ENCODE measurements at regions not wholly inside any gene's neighbourhood (a gene's known extent, or its start where the extent isn't known, plus 50 kb on each side); places are given as distances from the start of the nearest gene placed in this dataset.

DNA sequence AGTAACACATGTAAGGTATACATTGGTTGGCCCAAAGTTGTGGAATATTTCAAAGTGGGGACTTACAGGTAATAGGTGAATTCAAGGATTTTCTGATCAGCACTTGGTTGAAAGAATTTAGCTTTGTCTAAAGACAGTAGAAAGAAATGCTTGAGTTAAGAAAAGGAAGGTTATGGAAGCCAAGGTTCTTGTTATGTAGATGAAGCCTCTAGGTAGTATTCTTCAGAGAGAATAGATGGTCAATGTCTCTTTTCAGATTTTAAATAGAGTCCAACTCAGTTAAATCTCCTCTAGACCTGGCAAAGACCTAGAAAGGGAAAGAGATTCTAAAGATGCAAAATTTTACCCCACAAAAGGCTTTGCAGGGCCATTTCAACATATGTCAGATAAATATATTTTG lies 157.4 kb downstream of the ANKRD30B start:
- no peak for DNase-seq (ENCODE audit: low spot score)

GRCh38 chr18:14905979-14906378 lies 158.0 kb downstream of the ANKRD30B start:
- DNase-seq (ENCODE audit: low spot score) = no peak

- no peak for DNase-seq (ENCODE audit: low spot score)
These were observed 159.4 kb downstream of the ANKRD30B start for GRCh38 chr18:14907420-14907819.

- no peak for DNase-seq (ENCODE audit: low spot score)
These were observed 160.6 kb downstream of the ANKRD30B start for GRCh38 chr18:14908541-14908940.

- DNase-seq (ENCODE audit: low spot score) = no peak
These were observed 165.0 kb downstream of the ANKRD30B start for GRCh38 chr18:14912967-14913366.

DNA sequence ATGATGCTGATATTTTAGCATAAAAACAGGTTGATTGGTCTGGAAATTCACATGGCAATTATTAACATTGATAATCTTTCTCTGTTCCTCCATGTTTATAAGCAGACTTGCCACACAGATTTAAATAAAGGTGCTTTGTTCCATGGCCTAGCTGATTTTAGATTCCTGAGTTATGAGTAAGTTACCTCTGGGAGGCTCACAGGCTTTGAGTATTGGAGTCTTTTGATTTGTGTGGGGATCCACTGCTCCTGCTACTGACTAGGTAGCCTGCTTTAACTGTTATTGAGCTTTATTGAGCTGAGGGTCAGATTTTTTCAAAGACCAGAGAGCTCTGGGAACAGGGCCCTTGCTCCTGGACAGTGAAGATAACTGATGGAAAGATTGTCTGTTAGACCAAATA lies 166.1 kb downstream of the ANKRD30B start:
- no peak for DNase-seq (ENCODE audit: low spot score)

- no peak for DNase-seq (ENCODE audit: low spot score)
These were observed 166.8 kb downstream of the ANKRD30B start for GRCh38 chr18:14914771-14915170.

GRCh38 chr18:14916181-14916580 lies 168.2 kb downstream of the ANKRD30B start:
- no peak for DNase-seq (ENCODE audit: low spot score)

GRCh38 chr18:14916851-14917250 lies 168.9 kb downstream of the ANKRD30B start:
- DNase-seq (ENCODE audit: low spot score) = no peak

- DNase-seq (ENCODE audit: low spot score) = no peak
These were observed 169.3 kb downstream of the ANKRD30B start for GRCh38 chr18:14917311-14917710.

DNA sequence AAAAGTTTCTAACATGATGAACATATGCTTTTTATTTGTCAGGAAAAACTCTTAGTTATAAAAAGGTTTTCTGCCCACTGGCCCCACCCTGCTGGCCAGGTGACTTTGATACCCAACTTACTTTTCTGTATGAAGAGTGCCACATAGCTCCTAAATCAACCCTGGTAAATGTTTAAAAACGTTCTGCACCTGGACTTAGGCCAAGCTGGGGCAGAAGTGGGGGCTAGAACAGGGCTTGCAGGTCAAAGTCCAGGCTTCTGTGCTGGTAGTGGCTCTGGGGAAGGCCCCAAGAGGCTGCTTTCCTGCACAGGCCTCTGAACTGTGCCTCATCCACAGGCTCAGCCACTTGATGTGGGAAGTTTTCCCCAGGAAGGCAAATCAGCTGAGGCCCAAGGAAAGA lies 171.7 kb downstream of the ANKRD30B start:
- DNase-seq (ENCODE audit: low spot score) = no peak

DNA sequence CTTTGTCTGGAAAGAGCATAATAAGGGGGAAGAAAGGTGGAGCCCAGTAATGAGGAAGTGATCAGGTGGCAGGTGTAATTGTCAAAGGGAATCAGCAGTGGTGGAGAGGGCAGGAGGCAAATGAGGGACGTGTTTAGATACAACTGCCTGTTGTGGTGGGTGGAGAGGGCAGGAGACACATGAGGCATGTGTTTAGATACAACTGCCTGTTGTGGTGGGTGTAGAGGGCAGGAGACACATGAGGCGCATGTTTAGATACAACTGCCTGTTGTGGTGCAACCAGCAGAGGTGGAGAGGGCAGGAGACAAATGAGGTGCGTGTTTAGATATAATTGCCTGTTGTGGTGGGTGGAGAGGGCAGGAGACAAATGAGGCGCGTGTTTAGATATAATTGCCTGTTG lies 173.1 kb downstream of the ANKRD30B start:
- DNase-seq (ENCODE audit: low spot score) = no peak

GRCh38 chr18:14921547-14921946 lies 173.6 kb downstream of the ANKRD30B start:
- no peak for DNase-seq (ENCODE audit: low spot score)

GRCh38 chr18:14922031-14922430 lies 174.1 kb downstream of the ANKRD30B start:
- no peak for DNase-seq (ENCODE audit: low spot score)

- no peak for DNase-seq (ENCODE audit: low spot score)
These were observed 175.1 kb downstream of the ANKRD30B start for GRCh38 chr18:14922965-14923565.

DNA sequence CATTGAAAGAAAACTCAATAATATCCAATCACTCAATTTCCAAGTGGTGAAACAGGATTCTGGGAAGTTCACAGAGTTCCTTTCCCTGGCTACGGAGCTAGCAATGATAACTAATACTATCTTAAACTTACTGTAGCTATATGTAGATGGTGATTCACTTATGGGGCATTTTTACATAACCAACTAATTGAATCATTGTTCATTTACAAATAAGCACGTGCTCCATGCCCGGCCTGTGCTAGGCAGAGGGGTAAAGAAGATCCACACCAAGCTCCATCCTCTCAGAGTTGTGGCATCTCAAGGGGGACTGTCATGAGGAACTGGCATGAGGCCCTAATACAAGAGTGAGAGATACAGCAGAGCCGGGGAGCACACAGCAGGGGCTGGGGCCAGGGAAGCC lies 176.3 kb downstream of the ANKRD30B start:
- DNase-seq (ENCODE audit: low spot score) = no peak

GRCh38 chr18:14925281-14925709 lies 177.3 kb downstream of the ANKRD30B start:
- no peak for DNase-seq (ENCODE audit: low spot score)

DNA sequence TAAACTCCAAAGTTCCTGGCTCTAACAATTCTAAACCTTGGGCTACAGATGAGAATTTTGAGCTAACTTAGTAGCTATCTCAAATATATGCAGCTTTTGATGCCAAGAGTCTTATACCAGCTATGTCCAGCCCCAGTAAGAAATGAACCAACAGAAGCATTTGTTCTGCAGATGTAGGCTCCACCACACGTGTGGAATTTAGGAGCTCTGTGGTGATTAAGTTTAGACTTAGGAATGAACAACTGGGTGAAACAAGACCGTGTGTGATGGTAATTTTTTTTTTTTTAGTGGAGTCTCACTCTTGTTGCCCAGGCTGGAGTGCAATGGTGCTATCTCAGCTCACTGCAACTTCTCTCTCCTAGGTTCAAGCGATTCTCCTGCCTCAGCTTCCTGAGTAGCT lies 179.7 kb downstream of the ANKRD30B start:
- no peak for DNase-seq (ENCODE audit: low spot score)

DNA sequence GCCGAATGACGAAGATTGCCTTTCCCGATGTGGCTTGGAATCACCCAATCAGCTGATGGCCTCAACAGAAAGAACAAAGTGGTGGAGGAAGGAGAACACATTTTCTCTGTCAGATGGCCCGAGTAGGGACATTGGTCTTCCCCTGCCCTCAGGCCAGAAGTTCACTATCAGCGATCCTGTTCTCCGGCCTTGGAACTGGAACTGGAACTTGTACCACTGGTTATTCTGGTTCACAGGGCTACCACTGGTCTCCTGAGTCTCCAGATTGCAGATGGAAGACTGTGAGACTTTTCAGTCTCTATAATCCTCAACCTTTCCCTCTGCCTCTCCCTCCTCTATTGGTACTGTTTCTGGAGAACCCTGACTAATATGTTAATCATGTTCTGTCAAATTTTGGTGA lies 180.4 kb downstream of the ANKRD30B start:
- DNase-seq (ENCODE audit: low spot score) = no peak

DNA sequence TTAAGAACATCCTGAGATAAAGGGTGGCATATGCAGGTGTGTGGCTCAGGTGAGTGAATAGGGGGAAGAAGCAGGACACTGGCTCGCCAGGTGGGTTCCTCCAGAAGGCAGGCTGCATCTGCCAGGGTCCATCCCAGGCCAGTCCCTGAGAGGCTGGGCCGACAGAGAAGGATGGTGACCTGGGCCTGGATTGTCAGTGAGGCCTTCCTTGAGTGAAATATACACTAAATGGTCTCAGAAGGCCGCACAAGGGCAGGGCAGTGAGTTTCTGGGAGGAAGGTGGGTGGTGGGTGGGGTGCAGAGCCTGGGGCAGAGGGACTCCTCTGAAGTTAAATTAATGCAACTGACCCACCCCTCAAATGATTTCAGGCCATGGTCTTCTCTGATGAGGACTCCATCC lies 182.1 kb downstream of the ANKRD30B start:
- DNase-seq (ENCODE audit: low spot score) = no peak

DNA sequence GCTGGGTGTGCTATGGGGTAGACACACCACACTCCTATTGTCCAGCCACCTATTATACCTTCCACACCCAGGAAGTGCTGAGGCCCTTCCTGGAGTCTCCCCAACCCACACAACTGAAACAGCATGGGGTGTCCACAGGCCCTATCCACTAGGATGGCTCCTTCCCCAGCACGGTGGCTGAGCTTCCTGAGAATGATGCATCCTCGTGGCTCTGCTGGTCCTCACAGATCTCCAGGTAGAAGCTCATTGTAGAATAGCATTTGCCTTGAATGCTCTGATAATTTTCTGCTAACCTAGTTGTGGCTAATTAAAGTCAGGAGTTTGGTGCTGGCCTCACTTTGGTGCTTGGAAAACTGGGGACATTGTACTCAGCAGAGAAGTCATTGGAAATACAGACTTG lies 182.6 kb downstream of the ANKRD30B start:
- no peak for DNase-seq (ENCODE audit: low spot score)

GRCh38 chr18:14933049-14933851 lies 185.3 kb downstream of the ANKRD30B start:
- DNase-seq (ENCODE audit: low spot score) = no peak

DNA sequence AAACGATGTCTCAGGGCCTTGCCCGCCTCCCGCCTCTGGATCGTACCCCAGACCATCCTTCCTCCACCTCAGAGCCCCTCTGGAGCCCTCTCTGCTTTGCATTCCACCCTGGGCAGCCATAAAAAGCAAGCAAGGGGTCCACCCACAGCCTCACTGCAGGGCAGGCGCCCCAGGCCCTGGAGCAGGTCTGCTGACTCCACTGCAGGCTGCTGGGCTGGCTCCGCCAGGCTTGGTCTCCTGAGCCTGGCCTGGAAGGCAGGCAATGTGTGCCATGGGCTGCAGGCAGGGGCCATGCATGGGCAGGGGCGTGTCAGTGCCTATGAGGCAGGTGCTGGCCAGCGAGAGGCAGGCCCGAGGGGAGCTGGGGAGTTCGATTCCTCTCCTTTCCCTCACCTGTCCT lies 186.0 kb downstream of the ANKRD30B start:
- no peak for DNase-seq (ENCODE audit: low spot score)

GRCh38 chr18:14935210-14935609 lies 187.2 kb downstream of the ANKRD30B start:
- no peak for DNase-seq (ENCODE audit: low spot score)
